SK-N-SH treated with all-trans-retinoic acid at 6 μM for 48 hours (cell line): ENCODE measurements at regions not wholly inside any gene's neighbourhood (a gene's known extent, or its start where the extent isn't known, plus 50 kb on each side); places are given as distances from the start of the nearest gene placed in this dataset.

Experiments used
- CREB5 ChIP-seq: fragments of 250-450 bp; sonication (Bioruptor Pico); IDR thresholded peaks from 2 replicates; pipeline ENCODE4 v1.5.1; 2020; ENCODE audit warnings: low read depth, mild to moderate bottlenecking, moderate library complexity
- OSR1 ChIP-seq: fragments of 250-450 bp; sonication (Bioruptor Pico); IDR thresholded peaks from 2 replicates; pipeline ENCODE4 v1.8.0; 2022; ENCODE audit warnings: moderate library complexity, mild to moderate bottlenecking, inconsistent platforms
- POU6F1 ChIP-seq: fragments of 250-450 bp; sonication (Bioruptor Pico); IDR thresholded peaks from 2 replicates; pipeline ENCODE4 v1.8.0; 2021; ENCODE audit warnings: low read depth, mild to moderate bottlenecking, moderate library complexity, borderline replicate concordance
- ZC3H10 ChIP-seq: fragments of 250-450 bp; sonication (Bioruptor Pico); IDR thresholded peaks from 2 replicates; pipeline ENCODE4 v1.5.1; 2021; ENCODE audit warnings: mild to moderate bottlenecking, moderate library complexity
- ZFP30 ChIP-seq: fragments of 450-650 bp; formaldehyde crosslinking; IDR thresholded peaks from 2 replicates; pipeline ENCODE4 v1.5.0; 2022; ENCODE audit warnings: mild to moderate bottlenecking, moderate library complexity
- TF ChIP-seq, protein P1 (sequence below): fragments of 250-450 bp; sonication (Bioruptor Pico); IDR thresholded peaks from 2 replicates; pipeline ENCODE4 v1.8.0; 2020; ENCODE audit warnings: mild to moderate bottlenecking, moderate library complexity, borderline replicate concordance

GRCh38 chr15:77689821-77690220 lies 57.1 kb upstream of the LINGO1 start:
- no peak for TF ChIP-seq ZC3H10 (CRISPR knock-in tag)
- no peak for TF ChIP-seq OSR1 (CRISPR knock-in tag)
- TF ChIP-seq, protein P1, sequence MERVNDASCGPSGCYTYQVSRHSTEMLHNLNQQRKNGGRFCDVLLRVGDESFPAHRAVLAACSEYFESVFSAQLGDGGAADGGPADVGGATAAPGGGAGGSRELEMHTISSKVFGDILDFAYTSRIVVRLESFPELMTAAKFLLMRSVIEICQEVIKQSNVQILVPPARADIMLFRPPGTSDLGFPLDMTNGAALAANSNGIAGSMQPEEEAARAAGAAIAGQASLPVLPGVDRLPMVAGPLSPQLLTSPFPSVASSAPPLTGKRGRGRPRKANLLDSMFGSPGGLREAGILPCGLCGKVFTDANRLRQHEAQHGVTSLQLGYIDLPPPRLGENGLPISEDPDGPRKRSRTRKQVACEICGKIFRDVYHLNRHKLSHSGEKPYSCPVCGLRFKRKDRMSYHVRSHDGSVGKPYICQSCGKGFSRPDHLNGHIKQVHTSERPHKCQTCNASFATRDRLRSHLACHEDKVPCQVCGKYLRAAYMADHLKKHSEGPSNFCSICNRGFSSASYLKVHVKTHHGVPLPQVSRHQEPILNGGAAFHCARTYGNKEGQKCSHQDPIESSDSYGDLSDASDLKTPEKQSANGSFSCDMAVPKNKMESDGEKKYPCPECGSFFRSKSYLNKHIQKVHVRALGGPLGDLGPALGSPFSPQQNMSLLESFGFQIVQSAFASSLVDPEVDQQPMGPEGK (CRISPR knock-in tag): no peak
- no peak for TF ChIP-seq CREB5 (CRISPR knock-in tag)
- TF ChIP-seq POU6F1 (CRISPR knock-in tag): no peak
- no peak for TF ChIP-seq ZFP30 (CRISPR knock-in tag)
